K562 (cell line): ENCODE measurements at regions not wholly inside any gene's neighbourhood (a gene's known extent, or its start where the extent isn't known, plus 50 kb on each side); places are given as distances from the start of the nearest gene placed in this dataset.

Source experiments
- ELF4 ChIP-seq: fragments of 450-650 bp; formaldehyde crosslinking; IDR thresholded peaks from 2 replicates; pipeline ENCODE4 v1.4.0; 2022; ENCODE audit warnings: missing genetic modification characterization
- HDAC2 ChIP-seq: fragments of 450-650 bp; IDR thresholded peaks from 2 replicates; pipeline ENCODE4 v1.6.1; 2016; ENCODE audit warnings: mild to moderate bottlenecking
- NELFE ChIP-seq: IDR thresholded peaks from 2 replicates; pipeline ENCODE4 v1.6.1; 2011; ENCODE audit warnings: mild to moderate bottlenecking; ENCODE audit not compliant: insufficient read depth, insufficient read length
- NR1H2 ChIP-seq: sonication (generic); formaldehyde crosslinking; IDR thresholded peaks from 2 replicates; pipeline ENCODE4 v1.4.0; 2020; ENCODE audit warnings: mild to moderate bottlenecking, missing genetic modification reagents
- POLR2G ChIP-seq: fragments of 200-400 bp; formaldehyde crosslinking; IDR thresholded peaks from 2 replicates; pipeline ENCODE4 v1.6.1; 2017; ENCODE audit warnings: low read depth, mild to moderate bottlenecking, antibody characterized with exemption, low read length, moderate library complexity
- RHOXF2B ChIP-seq: fragments of 250-450 bp; sonication (Bioruptor Pico); conservative IDR thresholded peaks from 2 replicates; pipeline ENCODE4 v1.5.1; 2021
- XRCC3 ChIP-seq: fragments of 450-650 bp; IDR thresholded peaks from 2 replicates; pipeline ENCODE4 v1.6.1; 2017; ENCODE audit warnings: mild to moderate bottlenecking, moderate library complexity
- ZNF217 ChIP-seq: sonication (generic); formaldehyde crosslinking; IDR thresholded peaks from 2 replicates; pipeline ENCODE4 v1.8.0; 2022; ENCODE audit warnings: mild to moderate bottlenecking, missing genetic modification reagents
- ZNF561 ChIP-seq: fragments of 450-650 bp; formaldehyde crosslinking; conservative IDR thresholded peaks from 2 replicates; pipeline ENCODE4 v1.4.0; 2020; ENCODE audit warnings: mild to moderate bottlenecking, moderate library complexity
- ZNF668 ChIP-seq: fragments of 250-450 bp; sonication (Bioruptor Pico); IDR thresholded peaks from 2 replicates; pipeline ENCODE4 v1.8.0; 2022; ENCODE audit warnings: mild to moderate bottlenecking, inconsistent platforms
- TF ChIP-seq, protein P1 (sequence below), 2 experiments: fragments of 450-650 bp; IDR thresholded peaks; 2 replicates each; pipeline ENCODE4 v1.6.1; 2016
- TF ChIP-seq, protein P2 (sequence below): IDR thresholded peaks from 3 replicates; pipeline ENCODE4 v1.6.1; 2011; ENCODE audit warnings: borderline replicate concordance, mild to moderate bottlenecking; ENCODE audit not compliant: insufficient read length, insufficient read depth
- TF ChIP-seq, protein P3 (sequence below), 3 experiments: IDR thresholded peaks in 2 of 3; conservative IDR thresholded peaks in 1 of 3; 2 replicates each; pipeline ENCODE4 v1.5.1; 2011 to 2012; ENCODE audit warnings: low read length in 3 of 3, mild to moderate bottlenecking in 3 of 3, control low read depth in 2 of 3, improper control_type of control experiment in 1 of 3, inconsistent platforms in 1 of 3, low read depth in 1 of 3, mixed read lengths in 1 of 3, moderate library complexity in 1 of 3; ENCODE audit not compliant: insufficient read depth in 2 of 3

DNA sequence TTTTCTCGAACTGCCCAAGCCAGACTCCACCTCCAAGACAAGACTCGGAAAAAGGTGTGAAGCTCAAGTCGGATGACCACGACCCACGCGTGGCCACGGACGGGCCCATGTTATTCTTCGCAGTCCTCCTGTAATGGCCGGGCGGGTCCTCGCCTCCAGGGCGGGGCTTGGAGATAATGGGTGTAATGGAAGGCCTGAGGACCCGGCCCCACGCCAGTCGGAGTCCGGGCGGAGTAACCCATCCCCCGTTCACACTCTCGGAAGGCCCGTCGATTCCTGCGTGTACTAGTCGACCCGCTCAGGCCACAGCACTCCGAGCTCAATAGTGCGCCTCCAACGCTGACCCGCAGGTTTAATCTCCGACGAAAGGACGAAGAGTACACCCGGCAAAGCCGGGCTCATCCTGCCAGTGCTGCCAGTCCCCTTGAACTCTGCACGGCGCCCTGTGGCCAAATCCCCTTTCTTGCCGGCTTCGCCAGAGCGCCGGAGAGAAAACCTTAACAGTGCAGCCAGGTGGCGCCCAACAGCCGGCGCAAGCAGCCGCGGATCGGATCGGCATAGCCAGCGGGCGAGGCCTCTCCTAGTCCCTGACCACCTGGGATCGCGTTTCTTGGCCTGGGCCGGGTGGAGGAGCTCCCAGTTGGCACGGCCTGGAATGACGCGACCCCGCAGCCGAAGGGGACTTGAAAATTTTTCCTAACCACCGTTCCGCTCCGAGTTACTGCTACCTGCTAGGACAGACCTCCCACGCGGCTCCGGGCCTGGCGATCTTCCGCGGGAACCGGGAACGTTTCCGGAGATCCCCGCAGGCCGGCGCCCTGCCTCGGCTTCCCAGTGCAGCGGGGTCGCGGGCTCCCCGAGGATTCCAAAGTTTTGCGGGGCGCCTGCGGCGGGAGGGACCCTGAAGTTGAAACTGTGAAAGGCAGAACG is 762.0 kb downstream of the KCNJ18 start (continued):
- TF ChIP-seq, protein P1, sequence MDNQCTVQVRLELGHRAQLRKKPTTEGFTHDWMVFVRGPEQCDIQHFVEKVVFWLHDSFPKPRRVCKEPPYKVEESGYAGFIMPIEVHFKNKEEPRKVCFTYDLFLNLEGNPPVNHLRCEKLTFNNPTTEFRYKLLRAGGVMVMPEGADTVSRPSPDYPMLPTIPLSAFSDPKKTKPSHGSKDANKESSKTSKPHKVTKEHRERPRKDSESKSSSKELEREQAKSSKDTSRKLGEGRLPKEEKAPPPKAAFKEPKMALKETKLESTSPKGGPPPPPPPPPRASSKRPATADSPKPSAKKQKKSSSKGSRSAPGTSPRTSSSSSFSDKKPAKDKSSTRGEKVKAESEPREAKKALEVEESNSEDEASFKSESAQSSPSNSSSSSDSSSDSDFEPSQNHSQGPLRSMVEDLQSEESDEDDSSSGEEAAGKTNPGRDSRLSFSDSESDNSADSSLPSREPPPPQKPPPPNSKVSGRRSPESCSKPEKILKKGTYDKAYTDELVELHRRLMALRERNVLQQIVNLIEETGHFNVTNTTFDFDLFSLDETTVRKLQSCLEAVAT (IDR thresholded peaks at IDR 0.05): no peak
- TF ChIP-seq RHOXF2B (CRISPR knock-in tag): no peak
- TF ChIP-seq, protein P2, sequence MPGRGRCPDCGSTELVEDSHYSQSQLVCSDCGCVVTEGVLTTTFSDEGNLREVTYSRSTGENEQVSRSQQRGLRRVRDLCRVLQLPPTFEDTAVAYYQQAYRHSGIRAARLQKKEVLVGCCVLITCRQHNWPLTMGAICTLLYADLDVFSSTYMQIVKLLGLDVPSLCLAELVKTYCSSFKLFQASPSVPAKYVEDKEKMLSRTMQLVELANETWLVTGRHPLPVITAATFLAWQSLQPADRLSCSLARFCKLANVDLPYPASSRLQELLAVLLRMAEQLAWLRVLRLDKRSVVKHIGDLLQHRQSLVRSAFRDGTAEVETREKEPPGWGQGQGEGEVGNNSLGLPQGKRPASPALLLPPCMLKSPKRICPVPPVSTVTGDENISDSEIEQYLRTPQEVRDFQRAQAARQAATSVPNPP: no peak
- TF ChIP-seq ZNF668 (CRISPR knock-in tag): no peak
- TF ChIP-seq NR1H2 (CRISPR knock-in tag): no peak
- no peak for TF ChIP-seq ELF4 (CRISPR knock-in tag)
- no peak for TF ChIP-seq ZNF561
- TF ChIP-seq NELFE: no peak
- TF ChIP-seq POLR2G: peak; percentile 42; the same call in 1 of the 2 replicates
- TF ChIP-seq HDAC2: no peak
- TF ChIP-seq, protein P3, sequence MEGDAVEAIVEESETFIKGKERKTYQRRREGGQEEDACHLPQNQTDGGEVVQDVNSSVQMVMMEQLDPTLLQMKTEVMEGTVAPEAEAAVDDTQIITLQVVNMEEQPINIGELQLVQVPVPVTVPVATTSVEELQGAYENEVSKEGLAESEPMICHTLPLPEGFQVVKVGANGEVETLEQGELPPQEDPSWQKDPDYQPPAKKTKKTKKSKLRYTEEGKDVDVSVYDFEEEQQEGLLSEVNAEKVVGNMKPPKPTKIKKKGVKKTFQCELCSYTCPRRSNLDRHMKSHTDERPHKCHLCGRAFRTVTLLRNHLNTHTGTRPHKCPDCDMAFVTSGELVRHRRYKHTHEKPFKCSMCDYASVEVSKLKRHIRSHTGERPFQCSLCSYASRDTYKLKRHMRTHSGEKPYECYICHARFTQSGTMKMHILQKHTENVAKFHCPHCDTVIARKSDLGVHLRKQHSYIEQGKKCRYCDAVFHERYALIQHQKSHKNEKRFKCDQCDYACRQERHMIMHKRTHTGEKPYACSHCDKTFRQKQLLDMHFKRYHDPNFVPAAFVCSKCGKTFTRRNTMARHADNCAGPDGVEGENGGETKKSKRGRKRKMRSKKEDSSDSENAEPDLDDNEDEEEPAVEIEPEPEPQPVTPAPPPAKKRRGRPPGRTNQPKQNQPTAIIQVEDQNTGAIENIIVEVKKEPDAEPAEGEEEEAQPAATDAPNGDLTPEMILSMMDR (IDR thresholded peaks at IDR 0.05 in 2 of 3, conservative IDR thresholded peaks at IDR 0.05 in 1 of 3; ENCODE audit: insufficient read depth in 2 of 3, low read depth in 1 of 3, low read length in 3 of 3): peak; percentile 29 to 45 (median 35); a peak in 4 of 6 replicates
- no peak for TF ChIP-seq ZNF217
- TF ChIP-seq XRCC3: no peak
